CD4-positive, alpha-beta T cell treated with Interleukin-6 at 100 ng/mL for 8 hours (primary cell): ENCODE measurements at regions not wholly inside any gene's neighbourhood (a gene's known extent, or its start where the extent isn't known, plus 50 kb on each side); places are given as distances from the start of the nearest gene placed in this dataset.
"Not testable (repeated sequence)": the region's sequence is repeated elsewhere in the genome, so short reads cannot be mapped to it uniquely, and the experiment has no call there.

ENCODE experiments used
- DNase-seq: peaks from one replicate; pipeline ENCODE4 v3.0.0-alpha.2; 2020; ENCODE audit warnings: mixed read lengths, low spot score

DNA sequence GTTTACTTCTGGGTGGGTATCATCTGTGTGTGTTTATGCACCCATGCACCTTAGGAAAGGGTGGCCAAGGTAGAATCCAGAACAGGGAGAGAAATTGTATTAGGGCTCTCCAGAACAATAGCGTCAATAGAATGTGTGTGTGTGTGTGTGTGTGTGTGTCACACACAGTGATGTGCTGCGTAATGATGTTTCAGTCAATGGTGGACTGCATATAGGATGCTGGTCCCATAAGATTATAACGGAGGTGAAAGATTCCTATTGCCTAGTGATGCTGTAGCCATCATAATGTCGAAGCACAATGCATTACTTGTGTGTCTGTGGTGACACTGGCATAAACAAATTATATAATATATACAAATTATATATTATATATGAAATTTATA lies 69.3 kb upstream of the PRR23C start:
- DNase-seq: no peak

DNA sequence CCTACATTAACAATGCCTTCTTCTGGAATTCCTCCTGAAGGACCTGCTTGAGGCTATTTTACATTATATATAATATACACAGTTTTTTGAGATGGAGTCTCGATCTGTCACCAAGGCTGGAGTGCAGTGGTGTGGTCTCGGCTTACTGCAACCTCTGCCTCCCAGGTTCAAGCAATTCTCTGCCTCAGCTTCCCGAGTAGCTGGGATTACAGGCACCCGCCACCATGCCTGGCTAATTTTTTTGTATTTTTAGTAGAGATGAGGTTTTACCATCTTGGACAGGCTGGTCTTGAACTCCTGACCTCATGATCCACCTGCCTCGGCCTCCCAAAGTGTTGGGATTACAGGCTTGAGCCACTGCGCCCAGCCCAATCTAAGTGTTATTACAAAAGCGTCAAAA lies 71.9 kb upstream of the PRR23C start:
- DNase-seq: not testable (repeated sequence)

DNA sequence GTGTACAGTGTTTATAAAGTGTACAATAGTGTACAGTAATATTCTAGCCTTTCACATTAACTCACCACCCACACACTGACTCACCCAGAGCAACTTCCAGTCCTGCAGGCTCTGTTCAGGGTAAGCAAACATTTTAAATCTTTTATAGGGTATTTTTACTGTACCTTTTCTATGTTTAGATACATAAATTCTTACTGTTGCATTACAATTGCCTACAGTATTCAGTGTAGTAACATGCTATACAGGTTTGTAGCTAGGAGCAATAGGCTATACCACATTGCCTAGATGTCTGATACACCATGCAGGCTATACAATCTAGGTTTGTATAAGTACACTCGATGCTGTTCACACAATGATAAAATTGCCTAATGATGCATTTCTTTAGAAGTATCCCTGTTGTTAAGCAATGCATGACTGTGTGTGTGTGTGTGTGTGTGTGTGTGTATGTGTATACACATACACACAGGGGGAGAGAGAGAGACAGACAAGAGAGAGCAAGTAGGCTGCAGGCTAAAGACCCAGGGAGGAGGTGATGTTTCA lies 72.5 kb upstream of the PRR23C start:
- no peak for DNase-seq

DNA sequence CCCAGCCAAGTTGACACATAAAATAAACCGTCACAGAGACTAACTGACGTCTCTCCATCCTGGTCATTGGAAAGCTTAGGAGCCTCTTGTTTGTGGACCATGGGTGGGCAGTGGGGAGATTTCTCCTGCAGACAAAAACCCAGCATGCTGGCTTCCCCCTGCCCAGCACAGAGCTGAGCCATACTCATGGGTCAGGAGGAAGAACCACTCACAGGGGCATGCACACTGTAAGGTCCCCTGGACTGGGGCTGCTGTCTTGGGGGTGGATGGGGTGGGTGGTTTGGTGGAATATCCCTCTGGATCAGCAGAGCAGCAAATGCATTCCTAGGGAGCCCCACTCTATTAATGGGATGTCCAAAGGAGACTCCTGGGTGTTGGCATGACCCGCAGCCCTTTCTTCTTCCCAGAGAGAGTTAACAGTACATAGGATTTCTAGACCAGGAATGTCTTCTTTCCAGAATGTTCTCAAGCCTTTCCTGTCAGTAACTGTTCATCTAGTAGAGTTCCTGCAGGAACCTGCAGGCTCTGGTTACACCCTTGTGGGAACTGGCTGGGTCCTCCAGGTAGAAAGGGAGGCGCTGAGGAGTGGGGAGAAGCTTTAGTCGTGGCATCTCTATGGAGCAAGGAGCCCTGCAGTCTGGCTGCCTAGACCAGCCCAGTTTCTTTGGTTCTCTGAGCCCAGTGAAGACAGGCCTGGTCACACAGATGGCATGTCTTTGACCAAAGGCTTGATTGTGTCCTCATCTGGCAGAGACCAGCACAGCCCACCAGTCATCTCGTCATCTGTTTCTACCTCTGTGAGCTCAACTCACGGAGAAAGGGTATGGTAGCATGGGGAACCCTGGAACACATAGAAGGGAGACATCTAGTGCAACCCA lies 73.4 kb upstream of the PRR23C start:
- no peak for DNase-seq

DNA sequence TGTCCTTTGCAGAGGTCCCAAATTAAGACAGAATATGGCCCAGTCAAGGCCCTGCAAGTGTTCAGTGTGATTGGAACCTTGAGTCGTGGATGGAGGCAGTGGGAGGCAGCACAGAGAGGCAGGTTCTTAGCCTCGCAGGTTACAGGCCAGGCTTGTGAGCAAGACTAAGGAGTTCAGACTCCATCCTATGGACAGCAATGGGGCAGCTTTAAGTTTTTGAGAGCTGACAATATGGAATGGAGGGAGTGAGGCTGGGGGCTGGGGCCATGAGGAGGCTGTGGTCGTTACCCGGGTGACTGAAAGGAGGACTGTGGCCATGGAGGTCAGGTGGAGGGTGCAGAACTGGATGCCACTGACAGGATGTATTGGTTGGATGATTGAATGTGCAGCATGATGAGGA lies 74.1 kb upstream of the PRR23C start:
- no peak for DNase-seq

DNA sequence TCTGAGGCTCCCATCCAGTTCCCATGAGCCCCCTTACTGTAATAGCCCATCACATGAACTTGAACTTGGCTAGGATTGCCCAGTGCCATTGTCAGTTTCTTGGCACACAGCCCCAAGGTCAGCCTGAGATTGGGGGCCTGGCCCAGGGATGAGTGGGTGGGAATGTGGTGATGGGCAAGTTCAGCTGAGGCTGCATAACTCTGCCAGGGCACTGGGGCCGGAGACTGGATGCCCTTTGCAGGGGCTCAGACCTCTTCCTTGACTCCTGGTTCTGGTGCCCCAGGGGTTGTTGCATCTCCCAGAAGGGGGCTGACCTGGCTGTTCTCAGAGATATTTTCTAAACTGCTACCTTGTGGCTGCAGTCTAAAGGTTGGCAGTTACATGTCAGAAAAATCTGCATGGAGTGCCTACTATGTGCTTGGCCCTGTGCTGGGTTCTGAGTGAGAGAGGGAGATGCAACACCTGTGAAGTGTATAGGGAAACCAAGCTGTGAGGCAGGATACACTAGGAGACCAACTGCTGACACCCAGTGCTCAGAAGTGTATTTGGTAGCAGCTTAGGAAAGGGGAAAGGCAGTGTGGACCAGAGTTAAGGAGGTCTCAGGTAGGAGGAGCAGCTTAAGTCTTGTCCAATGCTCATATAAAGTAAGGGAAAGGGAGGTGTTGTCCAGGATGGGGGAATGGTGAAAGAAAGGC lies 74.8 kb upstream of the PRR23C start:
- DNase-seq: no peak

DNA sequence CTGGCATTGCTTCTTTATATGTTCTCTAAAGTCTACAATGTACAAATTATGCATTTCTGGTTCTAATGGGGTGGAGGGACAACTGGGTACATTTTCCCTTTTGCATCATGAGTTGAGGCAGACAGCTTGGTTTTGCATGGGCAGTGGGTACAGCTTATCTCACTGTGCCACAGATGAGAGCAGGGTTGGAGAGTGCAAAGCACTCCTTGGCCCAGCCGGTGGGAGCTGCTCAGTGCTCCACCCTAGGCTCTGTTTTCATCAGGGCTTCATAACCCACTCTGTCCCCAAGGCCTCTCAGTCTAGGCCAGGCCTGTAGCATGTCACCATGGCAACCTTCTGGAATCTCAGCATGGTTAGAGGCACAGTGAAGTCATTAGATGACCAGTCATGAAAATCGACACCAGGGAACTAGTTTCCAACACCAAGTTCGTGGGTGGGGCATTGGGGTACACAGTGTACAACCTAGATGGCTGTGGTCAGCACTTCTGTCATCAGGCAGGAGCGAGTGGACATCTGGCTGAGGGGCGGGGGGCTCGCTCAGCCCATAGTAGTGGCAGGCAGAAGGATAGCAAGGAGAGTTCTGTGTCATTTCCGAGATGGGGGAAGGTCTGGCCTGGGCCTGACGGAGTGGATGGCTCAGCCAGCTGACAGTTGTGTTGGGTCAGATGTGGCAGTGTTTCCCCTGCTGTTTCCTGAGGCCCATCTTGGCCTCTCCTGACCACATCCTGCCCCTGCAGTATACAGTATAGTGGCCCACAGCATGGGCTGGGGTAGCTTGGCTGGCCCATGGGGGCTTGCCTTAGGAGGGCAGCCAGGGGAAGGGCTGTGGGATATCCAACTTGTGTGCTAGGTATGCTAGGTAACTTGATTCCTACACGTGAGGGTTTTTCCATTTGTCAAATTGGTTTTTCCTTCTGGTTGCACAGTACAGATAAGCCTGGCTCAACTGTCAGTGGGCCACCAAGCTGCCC lies 75.7 kb upstream of the PRR23C start:
- DNase-seq: no peak

DNA sequence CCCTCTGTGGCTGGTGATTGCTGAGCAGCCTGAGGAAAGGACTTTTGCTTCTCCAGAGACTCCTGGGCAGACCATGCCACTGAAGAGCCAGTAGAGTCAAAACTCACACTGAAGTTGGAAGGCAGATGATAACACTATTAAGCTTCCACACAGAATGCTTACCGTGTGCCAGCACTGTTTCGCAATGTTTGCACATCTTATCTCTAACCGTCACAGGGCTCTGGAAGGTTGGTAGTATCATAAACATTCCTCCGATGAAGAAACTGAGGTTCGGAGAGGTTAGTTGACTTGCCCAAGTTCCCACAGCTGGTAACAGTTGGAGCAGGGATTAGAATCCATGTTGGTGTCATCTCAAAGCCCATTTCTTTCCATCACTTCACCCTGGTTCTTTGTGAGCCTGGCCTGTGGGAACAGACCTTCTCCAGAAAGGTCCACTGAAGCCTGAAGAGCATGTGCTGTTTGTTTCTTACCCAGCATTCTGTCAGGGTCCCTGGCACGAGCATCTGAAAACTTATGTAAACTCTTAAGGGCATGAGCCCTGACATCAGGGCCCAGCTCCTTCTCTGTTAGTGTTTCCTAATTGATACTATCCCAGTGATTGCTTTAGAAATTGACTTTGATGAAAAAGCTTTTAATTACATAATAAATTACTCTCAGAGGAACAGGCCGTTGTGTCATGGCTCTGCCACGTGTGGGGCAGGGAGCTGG lies 77.0 kb upstream of the PRR23C start:
- no peak for DNase-seq

DNA sequence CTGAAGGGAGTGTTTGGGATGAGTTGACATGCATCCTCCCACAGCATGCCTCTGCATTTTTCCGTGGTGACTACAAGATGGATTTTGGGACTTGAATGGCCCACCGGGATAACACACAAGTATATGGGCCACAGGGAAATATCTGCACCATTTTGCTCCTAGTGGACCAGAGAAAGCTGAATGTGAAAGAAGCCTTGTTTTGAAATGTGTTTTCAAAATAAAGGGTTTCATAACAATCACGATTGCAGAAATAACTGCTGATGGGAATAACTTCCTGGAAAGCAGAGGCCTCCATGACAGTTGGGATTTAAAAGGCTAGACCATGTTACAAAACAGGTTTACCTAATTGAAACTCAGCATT lies 77.5 kb upstream of the PRR23C start:
- no peak for DNase-seq

DNA sequence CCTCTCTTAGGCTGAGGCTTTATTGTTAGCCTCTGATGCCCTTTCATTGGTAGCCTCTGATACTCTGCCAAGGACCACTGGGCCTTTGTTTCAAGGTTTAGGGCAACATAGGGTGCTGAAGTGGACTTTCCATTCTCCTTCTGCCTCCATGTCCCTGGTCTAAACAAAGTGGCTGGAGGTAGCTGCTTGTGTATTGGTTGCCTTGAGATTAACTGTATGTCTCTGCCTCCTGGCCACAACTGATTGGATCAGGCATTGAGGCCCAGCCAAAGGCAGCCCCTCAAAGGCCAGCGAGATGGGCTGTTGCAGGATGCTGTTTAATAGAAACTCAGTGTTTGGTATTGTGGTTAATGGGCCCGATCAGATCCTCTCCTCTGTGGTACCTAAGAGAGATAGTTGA lies 77.9 kb upstream of the PRR23C start:
- no peak for DNase-seq

DNA sequence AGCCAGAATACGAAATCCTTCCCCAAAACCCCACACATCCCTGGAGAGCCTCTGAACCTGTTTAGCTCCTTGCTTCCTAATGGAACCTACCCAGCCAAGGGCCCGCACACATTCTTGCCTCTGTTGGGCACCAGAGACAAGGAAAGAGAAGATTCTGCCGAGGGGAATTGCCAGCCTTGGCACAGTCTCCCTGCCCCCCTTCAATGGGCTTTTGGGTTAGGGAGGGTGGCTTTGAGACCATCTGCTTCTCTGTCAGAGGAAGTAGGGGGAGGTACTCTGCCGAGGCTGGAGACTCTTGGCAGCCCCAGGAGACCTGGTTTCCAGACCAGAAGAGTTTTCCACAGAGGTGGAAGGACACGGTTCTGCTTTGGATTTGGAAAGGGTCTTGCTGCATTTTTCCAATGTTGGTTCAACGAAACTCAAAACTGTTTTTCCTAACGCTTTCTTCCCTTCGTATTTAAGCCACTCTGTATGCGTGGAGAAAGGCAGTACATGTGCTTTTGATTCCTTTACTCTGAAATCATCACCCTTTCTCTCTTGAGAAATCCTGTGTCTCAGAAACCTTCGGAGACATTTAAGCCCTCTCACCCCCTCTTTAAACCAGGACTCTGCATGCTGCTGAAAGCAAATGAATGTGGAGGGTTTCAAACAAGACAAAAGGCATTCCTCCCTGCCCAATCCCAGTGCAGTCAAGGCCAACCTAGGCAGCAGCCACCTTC lies 78.8 kb upstream of the PRR23C start:
- DNase-seq: no peak

DNA sequence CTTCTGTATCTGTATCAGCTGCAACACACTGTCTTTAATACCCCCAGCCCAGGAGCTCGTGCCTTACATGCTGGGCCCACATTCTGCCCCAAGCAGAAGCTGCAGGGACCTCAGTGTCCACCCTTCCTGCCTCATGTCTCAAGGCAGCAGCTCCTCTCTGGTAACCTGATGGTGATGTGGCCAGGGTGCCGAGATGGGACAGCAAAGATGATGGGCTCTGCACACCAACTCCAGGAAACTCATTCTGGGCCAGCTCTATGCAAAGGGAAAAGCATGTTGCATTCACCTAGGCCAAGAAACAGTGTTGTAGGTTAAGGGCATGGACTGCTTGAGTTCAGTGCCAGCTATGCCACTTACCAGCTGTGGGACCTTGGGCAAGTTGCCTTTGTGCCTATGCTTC lies 79.5 kb upstream of the PRR23C start:
- no peak for DNase-seq

DNA sequence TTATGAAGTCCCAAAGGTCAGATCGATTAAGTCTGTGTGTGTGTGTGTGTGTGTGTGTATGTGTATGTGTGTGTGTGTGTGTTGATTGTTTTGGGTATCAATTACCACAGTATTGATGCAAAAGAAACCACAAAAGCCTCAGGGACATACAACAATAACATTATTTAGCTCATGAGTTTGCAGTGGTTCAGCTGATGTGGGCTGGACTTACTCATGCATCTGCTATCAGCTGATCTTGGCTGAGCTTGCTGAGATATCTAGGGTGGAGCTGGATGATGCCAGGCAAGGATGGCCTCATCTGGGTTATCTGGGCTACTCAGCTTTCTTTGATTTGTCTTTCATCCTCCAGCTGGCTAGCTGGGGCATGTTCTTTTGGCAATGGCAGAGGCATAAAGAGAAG lies 82.4 kb upstream of the PRR23C start:
- DNase-seq: no peak

DNA sequence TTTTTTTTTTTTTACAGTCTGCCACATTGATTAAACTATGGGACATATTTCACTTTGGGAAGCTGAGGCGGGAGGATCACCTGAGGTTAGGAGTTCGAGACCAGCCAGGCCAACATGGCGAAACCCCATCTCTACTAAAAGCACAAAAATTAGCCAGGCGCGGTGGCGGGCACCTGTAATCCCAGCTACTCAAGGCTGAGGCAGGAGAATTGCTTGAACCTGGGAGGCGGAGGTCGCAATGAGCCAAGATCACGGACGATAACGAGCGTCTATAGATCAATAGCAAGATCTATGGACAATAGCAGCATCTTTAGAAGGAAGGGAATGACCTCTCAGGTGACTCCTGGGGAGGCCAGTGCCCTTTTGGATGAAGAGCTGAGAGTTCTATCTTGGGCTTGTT lies 82.9 kb upstream of the PRR23C start:
- DNase-seq: not testable (repeated sequence)

DNA sequence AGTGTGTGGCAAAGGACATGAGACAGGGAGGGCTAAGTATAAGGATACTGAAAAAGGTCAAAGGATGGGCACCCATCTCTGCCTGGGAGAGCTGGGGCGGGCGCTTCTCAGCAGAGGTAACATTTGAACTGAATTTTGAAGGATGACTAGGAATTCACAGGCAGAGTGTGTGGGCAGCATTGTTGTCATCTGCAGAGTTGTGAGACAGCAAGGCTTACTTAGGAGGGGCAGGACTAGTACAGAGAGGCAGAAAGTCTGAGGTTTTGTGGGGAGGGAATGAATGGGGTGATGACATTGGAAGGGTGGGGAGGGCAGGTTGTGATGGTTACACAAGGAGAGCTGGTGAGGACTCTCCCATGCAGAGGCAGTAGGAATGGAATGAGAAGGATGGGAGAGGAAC lies 84.1 kb upstream of the PRR23C start:
- no peak for DNase-seq

DNA sequence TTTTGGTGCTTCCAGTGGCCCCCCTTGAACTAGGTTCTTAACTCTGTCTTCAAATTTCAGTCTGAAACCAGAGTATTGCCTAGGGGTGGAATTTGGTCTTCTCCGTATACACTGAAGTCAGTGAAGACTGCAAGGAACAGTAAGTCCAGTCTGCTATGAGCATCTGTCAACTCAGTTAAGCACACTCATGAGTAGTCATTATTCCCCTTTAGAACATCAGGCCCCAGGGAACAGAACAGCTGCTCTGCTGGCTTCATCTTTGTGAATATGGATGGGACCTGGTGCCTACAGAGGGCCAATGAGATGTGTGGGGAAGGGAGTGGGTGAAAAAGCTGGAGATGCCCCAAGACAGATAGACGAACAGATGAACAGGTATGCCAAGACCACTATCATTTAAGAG lies 85.2 kb upstream of the PRR23C start:
- DNase-seq: no peak

DNA sequence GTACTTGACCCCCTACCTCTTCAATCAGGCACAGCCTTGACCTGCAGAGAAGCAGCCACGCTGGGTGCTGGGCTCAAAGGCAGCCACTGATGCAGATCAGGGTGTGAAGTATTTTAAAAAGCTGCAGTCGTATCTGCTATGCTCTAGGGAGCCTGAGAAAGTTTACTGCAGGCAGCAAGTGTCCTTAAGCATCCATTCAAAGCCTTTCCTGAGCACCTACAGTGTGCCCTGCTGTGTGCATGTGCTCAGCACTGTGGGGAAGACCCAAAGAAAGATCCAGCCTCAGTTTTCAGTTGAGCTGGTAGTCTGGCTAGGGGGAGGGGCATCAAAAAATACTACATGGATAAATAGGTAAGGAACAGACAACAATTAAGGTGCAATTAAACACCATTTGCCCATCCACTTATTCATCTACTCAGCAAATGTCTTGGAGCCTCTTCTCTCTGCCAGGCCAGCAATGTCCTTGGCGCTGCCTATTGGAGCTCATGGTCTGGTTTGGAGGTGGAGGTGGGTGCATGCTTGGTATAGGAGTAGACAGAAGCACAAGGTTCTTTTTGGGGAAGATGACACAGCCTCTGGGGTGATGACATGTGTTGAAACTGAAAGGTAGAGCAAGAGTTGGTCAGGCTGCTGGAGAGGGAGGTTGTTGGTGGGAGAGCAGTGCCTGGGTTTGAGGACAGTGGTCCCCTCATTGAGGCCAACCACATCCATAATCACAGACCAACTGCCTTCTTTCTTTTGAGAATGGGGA lies 85.9 kb upstream of the PRR23C start:
- DNase-seq: no peak

DNA sequence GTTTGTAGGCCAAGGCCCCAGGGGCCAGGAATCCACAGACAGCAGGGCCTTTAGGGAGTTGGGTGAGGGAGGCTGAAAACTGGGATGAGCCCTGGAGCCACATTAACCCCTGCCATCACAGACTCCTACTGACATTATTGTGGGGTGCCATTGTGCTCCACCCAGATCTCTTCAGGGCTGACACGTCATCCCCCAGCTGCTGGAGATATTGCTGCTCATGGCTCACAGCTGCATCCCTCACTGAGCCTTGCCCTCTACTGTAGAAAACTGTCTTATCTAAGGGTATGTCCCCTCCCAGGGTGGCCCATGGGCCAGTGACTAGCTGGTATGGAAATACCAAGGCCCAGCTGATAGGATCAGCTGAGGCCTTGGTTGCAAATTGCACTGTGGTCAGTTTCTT lies 87.3 kb upstream of the PRR23C start:
- no peak for DNase-seq

DNA sequence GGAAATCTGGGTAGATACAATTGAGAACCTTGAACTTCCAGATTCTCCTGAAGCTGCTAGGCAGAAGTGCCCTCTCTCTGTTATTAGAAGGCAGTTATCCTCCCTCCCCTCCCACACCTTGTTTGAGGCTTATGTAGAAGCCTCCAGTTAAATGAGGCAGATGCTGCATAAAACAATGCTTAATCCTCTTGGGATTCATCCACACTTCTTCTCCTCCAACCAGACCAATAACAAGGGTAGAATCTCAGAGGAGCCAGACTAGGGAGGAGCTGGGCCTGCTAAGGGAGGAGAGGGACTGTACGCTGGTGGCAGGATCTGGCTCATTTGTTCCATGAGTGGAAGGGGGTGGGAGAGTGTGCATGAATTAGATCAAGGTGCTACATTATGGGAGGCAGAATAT lies 88.3 kb upstream of the PRR23C start:
- DNase-seq: no peak

DNA sequence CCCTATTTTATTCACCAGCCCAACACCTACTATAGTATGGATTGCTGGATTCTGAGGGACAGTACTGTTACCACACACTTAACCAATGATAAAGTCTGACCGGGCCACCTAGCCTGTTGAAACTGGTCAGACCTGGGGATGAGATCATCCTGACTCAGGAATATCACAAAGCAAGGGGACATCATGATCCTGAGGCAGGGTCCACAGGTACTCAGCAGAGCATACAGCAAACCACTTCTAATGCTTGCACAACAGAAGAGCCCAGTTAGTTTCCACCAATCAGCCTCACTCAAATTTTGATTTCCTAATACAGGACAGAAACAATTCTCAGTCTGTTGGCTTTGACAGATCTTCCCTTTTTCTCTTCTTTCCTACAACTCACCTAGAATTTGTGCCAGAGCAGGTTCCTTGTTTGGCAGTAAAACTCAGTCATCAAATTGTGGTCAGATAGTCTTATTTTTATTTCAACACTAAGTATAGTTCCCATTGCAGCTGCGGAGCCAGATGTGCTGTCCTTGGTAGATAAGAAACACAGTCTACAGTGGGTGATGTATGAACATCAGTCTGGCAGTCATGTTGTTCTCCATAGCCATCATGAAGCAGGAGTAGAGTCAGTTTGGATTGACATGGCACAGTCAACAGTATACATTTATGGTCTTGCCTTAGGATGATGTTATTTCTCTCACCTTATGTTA lies 90.1 kb upstream of the PRR23C start:
- no peak for DNase-seq
